A549 (cell line): ENCODE measurements at regions not wholly inside any gene's neighbourhood (a gene's known extent, or its start where the extent isn't known, plus 50 kb on each side); places are given as distances from the start of the nearest gene placed in this dataset.

ENCODE experiments used
- KDM5A ChIP-seq: fragments of 200-600 bp; sonication (generic); IDR thresholded peaks from 2 replicates; pipeline ENCODE4 v1.6.1; 2016; ENCODE audit warnings: antibody characterized with exemption, mild to moderate bottlenecking
- POLR2A ChIP-seq: IDR thresholded peaks from 2 replicates; pipeline ENCODE4 v1.6.1; 2012; ENCODE audit warnings: mild to moderate bottlenecking, low read length
- USF2 ChIP-seq: fragments of 450-650 bp; IDR thresholded peaks from 2 replicates; pipeline ENCODE4 v1.6.1; 2014; ENCODE audit warnings: antibody characterized with exemption
- TF ChIP-seq, protein P1 (sequence below): fragments of >200 bp; sonication (Bioruptor Twin); formaldehyde crosslinking; IDR thresholded peaks from 3 replicates; pipeline ENCODE4 v1.5.1; 2016

- TF ChIP-seq, protein P1, sequence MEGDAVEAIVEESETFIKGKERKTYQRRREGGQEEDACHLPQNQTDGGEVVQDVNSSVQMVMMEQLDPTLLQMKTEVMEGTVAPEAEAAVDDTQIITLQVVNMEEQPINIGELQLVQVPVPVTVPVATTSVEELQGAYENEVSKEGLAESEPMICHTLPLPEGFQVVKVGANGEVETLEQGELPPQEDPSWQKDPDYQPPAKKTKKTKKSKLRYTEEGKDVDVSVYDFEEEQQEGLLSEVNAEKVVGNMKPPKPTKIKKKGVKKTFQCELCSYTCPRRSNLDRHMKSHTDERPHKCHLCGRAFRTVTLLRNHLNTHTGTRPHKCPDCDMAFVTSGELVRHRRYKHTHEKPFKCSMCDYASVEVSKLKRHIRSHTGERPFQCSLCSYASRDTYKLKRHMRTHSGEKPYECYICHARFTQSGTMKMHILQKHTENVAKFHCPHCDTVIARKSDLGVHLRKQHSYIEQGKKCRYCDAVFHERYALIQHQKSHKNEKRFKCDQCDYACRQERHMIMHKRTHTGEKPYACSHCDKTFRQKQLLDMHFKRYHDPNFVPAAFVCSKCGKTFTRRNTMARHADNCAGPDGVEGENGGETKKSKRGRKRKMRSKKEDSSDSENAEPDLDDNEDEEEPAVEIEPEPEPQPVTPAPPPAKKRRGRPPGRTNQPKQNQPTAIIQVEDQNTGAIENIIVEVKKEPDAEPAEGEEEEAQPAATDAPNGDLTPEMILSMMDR = no peak
- TF ChIP-seq KDM5A (no peak), POLR2A (no peak), USF2 (no peak)
These were observed 208.1 kb upstream of the PPP2R3A start for GRCh38 chr3:135757421-135757820.
